Left ventricle myocardium inferior (tissue), 1 donor: ENCODE measurements at regions not wholly inside any gene's neighbourhood (a gene's known extent, or its start where the extent isn't known, plus 50 kb on each side); places are given as distances from the start of the nearest gene placed in this dataset.

Experiments used
- DNase-seq: peaks from one replicate; pipeline ENCODE4 v3.0.0-alpha.2; 2020
- H3K27ac ChIP-seq: fragments of 200-600 bp; replicated peaks from 2 replicates; pipeline ENCODE4 v1.8.0; 2021
- H3K27me3 ChIP-seq: fragments of 200-600 bp; 2 replicates; pipeline ENCODE4 v1.8.0; 2021; ENCODE audit warnings: low read depth
- H3K36me3 ChIP-seq: fragments of 200-600 bp; 2 replicates; pipeline ENCODE4 v1.8.0; 2021
- H3K4me1 ChIP-seq: fragments of 200-600 bp; 2 replicates; pipeline ENCODE4 v1.8.0; 2021
- H3K4me3 ChIP-seq: fragments of 200-600 bp; 2 replicates; pipeline ENCODE4 v1.8.0; 2021; ENCODE audit warnings: mild to moderate bottlenecking, moderate library complexity
- H3K9me3 ChIP-seq: fragments of 200-600 bp; replicated peaks from 2 replicates; pipeline ENCODE4 v1.8.0; 2021
- intact Hi-C: fragments of 100-400 bp; cut with micrococcal nuclease; formaldehyde crosslinking; loops from one replicate; pipeline ENCODE4 v1.11.0; 2022
- TF ChIP-seq, protein P1 (sequence below): fragments of 200-600 bp; IDR thresholded peaks from 2 replicates; pipeline ENCODE4 v1.8.0; 2021; ENCODE audit warnings: antibody characterized with exemption, mild to moderate bottlenecking, borderline replicate concordance
- donor health status: DM: no; HTN: yes; CAD: no; lungs with severe emphysema.

- TF ChIP-seq, protein P1, sequence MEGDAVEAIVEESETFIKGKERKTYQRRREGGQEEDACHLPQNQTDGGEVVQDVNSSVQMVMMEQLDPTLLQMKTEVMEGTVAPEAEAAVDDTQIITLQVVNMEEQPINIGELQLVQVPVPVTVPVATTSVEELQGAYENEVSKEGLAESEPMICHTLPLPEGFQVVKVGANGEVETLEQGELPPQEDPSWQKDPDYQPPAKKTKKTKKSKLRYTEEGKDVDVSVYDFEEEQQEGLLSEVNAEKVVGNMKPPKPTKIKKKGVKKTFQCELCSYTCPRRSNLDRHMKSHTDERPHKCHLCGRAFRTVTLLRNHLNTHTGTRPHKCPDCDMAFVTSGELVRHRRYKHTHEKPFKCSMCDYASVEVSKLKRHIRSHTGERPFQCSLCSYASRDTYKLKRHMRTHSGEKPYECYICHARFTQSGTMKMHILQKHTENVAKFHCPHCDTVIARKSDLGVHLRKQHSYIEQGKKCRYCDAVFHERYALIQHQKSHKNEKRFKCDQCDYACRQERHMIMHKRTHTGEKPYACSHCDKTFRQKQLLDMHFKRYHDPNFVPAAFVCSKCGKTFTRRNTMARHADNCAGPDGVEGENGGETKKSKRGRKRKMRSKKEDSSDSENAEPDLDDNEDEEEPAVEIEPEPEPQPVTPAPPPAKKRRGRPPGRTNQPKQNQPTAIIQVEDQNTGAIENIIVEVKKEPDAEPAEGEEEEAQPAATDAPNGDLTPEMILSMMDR = no peak
- no peaks in the 10 kb centered on the region for H3K9me3 ChIP-seq
- H3K4me3 ChIP-seq = no peak overlapping the region
- H3K4me1 ChIP-seq = peaks cover 4% of the 10 kb centered on the region
- intact Hi-C loops = no loop called here
- no peaks in the 10 kb centered on the region for H3K27me3 ChIP-seq
- H3K27ac ChIP-seq = no peak overlapping the region
- DNase-seq = no peak
- H3K36me3 ChIP-seq = no peaks in the 10 kb centered on the region
These were observed 149.1 kb downstream of the RWDD3 start for GRCh38 chr1:95383111-95383510.

DNA sequence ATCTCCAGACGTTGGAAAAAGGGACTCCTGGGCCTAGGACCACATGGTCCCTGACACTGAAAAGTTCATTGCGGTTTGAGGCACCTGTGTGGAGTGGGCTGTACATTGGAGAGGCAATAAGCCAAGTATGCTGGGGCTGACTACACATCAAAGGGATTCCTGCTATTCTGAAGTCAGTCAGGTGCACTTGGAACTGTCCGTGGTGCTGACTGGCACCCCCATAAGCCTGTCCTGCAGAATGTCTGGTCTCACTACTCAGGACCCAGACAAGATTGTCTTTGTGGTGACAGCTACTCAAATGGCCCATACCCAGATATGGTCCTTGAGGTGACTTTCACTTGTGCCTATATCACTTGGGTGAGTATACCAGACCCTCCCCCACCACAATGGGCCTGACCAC is 150.6 kb downstream of the RWDD3 start:
- TF ChIP-seq, protein P1 = no peak
- Histone ChIP-seq H3K36me3 (no peaks in the 10 kb centered on the region), H3K27ac (no peak overlapping the region), H3K9me3 (no peaks in the 10 kb centered on the region), H3K4me3 (no peak overlapping the region), H3K27me3 (no peaks in the 10 kb centered on the region), H3K4me1 (peaks cover 7% of the 10 kb centered on the region)
- peak; percentile 28 for DNase-seq
- intact Hi-C loops = no loop called here

- DNase-seq = no peak
- H3K4me3 ChIP-seq = no peak overlapping the region
- TF ChIP-seq, protein P1 = no peak
- H3K36me3 ChIP-seq = no peaks in the 10 kb centered on the region
- H3K4me1 ChIP-seq = peaks cover 7% of the 10 kb centered on the region
- no peaks in the 10 kb centered on the region for H3K9me3 ChIP-seq
- no peak overlapping the region for H3K27ac ChIP-seq
- no peaks in the 10 kb centered on the region for H3K27me3 ChIP-seq
- intact Hi-C loops = no loop called here
These were observed 152.4 kb downstream of the RWDD3 start for GRCh38 chr1:95386371-95386770.

DNA sequence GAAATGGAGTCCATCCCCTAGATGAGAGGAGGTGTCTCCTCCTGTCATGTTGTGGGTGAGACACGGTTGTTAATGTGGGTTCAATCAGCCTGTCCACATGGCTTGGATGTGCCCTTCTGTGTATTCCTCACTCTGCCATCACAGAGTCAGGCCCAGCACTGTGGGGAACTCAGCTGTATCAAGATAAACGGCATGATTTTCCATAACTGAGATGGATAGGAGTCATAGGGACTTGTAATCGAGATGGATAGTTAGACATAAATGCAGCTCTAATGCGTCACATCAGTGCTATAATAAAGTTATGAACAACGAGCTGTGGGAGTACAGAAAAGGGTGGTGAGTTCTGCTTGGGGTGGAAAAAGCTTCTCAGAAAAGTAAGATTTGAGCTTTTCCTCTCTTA is 152.9 kb downstream of the RWDD3 start:
- no peak overlapping the region for H3K27ac ChIP-seq
- H3K4me3 ChIP-seq = no peak overlapping the region
- TF ChIP-seq, protein P1 = no peak
- intact Hi-C loops = no loop called here
- no peak for DNase-seq
- H3K4me1 ChIP-seq = peaks cover 7% of the 10 kb centered on the region
- H3K9me3 ChIP-seq = no peaks in the 10 kb centered on the region
- no peaks in the 10 kb centered on the region for H3K27me3 ChIP-seq
- H3K36me3 ChIP-seq = no peaks in the 10 kb centered on the region

DNA sequence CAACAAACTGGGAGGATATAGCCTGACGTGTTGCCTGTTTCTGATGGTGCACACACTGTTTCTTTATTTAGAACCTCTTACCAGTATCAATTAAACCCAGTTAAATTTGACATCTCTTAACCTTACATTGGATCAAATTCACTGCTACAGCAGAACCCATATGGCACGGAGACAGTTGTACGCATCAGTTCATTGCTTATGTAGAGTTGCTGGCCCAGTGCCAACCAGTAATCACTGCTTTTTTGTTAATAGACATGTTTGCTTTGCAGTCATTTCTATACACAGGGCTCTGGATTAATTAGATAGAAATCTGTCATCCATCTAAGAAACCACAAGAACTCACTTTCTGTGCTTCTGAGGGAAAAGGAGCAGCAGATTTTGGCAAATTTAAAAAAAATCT is 154.0 kb downstream of the RWDD3 start:
- Histone ChIP-seq H3K27ac (no peak overlapping the region), H3K36me3 (no peaks in the 10 kb centered on the region), H3K4me3 (no peak overlapping the region), H3K27me3 (no peaks in the 10 kb centered on the region), H3K9me3 (peaks cover under 1% of the 10 kb centered on the region), H3K4me1 (peaks cover 7% of the 10 kb centered on the region)
- TF ChIP-seq, protein P1 = no peak
- no peak for DNase-seq
- intact Hi-C loops = no loop called here

GRCh38 chr1:95393434-95393833 is 159.4 kb downstream of the RWDD3 start:
- no peaks in the 10 kb centered on the region for H3K27me3 ChIP-seq
- no peaks in the 10 kb centered on the region for H3K4me1 ChIP-seq
- no peak overlapping the region for H3K4me3 ChIP-seq
- TF ChIP-seq, protein P1 = no peak
- H3K9me3 ChIP-seq = peaks cover 11% of the 10 kb centered on the region
- no peaks in the 10 kb centered on the region for H3K36me3 ChIP-seq
- no peak for DNase-seq
- intact Hi-C loops = no loop called here
- no peak overlapping the region for H3K27ac ChIP-seq
